Prostate gland (tissue), 2 donors: ENCODE measurements at regions not wholly inside any gene's neighbourhood (a gene's known extent, or its start where the extent isn't known, plus 50 kb on each side); places are given as distances from the start of the nearest gene placed in this dataset.
"Not testable (repeated sequence)": the region's sequence is repeated elsewhere in the genome, so short reads cannot be mapped to it uniquely, and the experiment has no call there.

ENCODE experiments used
- CTCF ChIP-seq, 4 experiments: fragments of 200-600 bp in 2 of 4; fragments of 450-650 bp in 2 of 4; sonication (generic) in 2 of 4; IDR thresholded peaks; 1 replicate in 3 of 4; 2 replicates in 1 of 4; pipeline ENCODE4 v1.5.1; 2016 to 2019; ENCODE audit warnings: antibody characterized with exemption in 4 of 4, mild to moderate bottlenecking in 2 of 4, moderate library complexity in 2 of 4
- POLR2A ChIP-seq: fragments of 450-650 bp; IDR thresholded peaks from one replicate; pipeline ENCODE4 v1.6.1; 2016; ENCODE audit warnings: antibody characterized with exemption, mild to moderate bottlenecking
- POLR2AphosphoS5 ChIP-seq: sonication (generic); formaldehyde crosslinking; IDR thresholded peaks from one replicate; pipeline ENCODE4 v1.6.1; 2017; ENCODE audit warnings: antibody characterized with exemption

GRCh38 chr4:118535788-118536187, 149.4 kb upstream of the METTL14 start:
- TF ChIP-seq CTCF (IDR thresholded peaks at IDR 0.05); POLR2A; POLR2AphosphoS5: not testable (repeated sequence)
